GM06990 (cell line): ENCODE measurements at regions not wholly inside any gene's neighbourhood (a gene's known extent, or its start where the extent isn't known, plus 50 kb on each side); places are given as distances from the start of the nearest gene placed in this dataset.
A peak's percentile ranks its signal among the peaks of the same experiment; 100 is the strongest.

Experiments used
- DNase-seq: peaks from one replicate; pipeline ENCODE4 v3.0.0-alpha.2; 2011; ENCODE audit not compliant: insufficient read length; ENCODE audit errors: extremely low read depth
- H3K27me3 ChIP-seq: replicated peaks from 2 replicates; pipeline ENCODE4 v1.6.0; 2011; ENCODE audit warnings: low read length; ENCODE audit not compliant: control insufficient read depth, insufficient read depth
- H3K36me3 ChIP-seq: 2 replicates; pipeline ENCODE4 v1.5.1; 2011; ENCODE audit warnings: low read length; ENCODE audit not compliant: control insufficient read depth, insufficient read depth
- H3K4me3 ChIP-seq: replicated peaks from 2 replicates; pipeline ENCODE4 v1.5.1; 2011; ENCODE audit warnings: low read depth, mild to moderate bottlenecking, control low read depth, low read length
- CTCF ChIP-seq: IDR thresholded peaks from 2 replicates; pipeline ENCODE4 v1.5.1; 2011; ENCODE audit warnings: low read length, control low read depth, mild to moderate bottlenecking, inconsistent platforms; ENCODE audit not compliant: insufficient read depth, poor library complexity, severe bottlenecking

GRCh38 chr16:76612497-76612896, 335.3 kb downstream of the CNTNAP4 start:
- DNase-seq: no peak
- no peaks in the 10 kb centered on the region for H3K36me3 ChIP-seq
- TF ChIP-seq CTCF: no peak
- no peaks in the 10 kb centered on the region for H3K27me3 ChIP-seq
- H3K4me3 ChIP-seq: no peak overlapping the region

- DNase-seq: no peak
- Histone ChIP-seq H3K4me3 (no peak overlapping the region), H3K36me3 (no peaks in the 10 kb centered on the region), H3K27me3 (no peaks in the 10 kb centered on the region)
- no peak for TF ChIP-seq CTCF
These were observed 337.1 kb downstream of the CNTNAP4 start for GRCh38 chr16:76614269-76614668.

- no peak for TF ChIP-seq CTCF
- H3K4me3 ChIP-seq: no peak overlapping the region
- no peaks in the 10 kb centered on the region for H3K27me3 ChIP-seq
- DNase-seq: no peak
- H3K36me3 ChIP-seq: no peaks in the 10 kb centered on the region
These were observed 345.7 kb downstream of the CNTNAP4 start for GRCh38 chr16:76622876-76623275.

GRCh38 chr16:76634847-76635697, 357.9 kb downstream of the CNTNAP4 start:
- H3K36me3 ChIP-seq: no peaks in the 10 kb centered on the region
- no peak overlapping the region for H3K4me3 ChIP-seq
- DNase-seq: no peak
- no peak for TF ChIP-seq CTCF
- no peaks in the 10 kb centered on the region for H3K27me3 ChIP-seq

GRCh38 chr16:76639685-76640289, 362.6 kb downstream of the CNTNAP4 start:
- H3K27me3 ChIP-seq: no peaks in the 10 kb centered on the region
- no peaks in the 10 kb centered on the region for H3K36me3 ChIP-seq
- peak; percentile 36 for TF ChIP-seq CTCF
- DNase-seq: no peak
- no peak overlapping the region for H3K4me3 ChIP-seq
